ENCODE measurements at regions not wholly inside any gene's neighbourhood (a gene's known extent, or its start where the extent isn't known, plus 50 kb on each side); places are given as distances from the start of the nearest gene placed in this dataset.

GRCh38 chr12:107494331-107494730 is 191.3 kb upstream of the PWP1 start:
- TF ChIP-seq CTCF (IDR thresholded peaks at IDR 0.05 in 4 of 5, conservative IDR thresholded peaks at IDR 0.05 in 1 of 5), result no peak
- no peak for TF ChIP-seq POLR2A (IDR thresholded peaks at IDR 0.05)

All from gastrocnemius medialis (tissue), 4 donors.